GM12891 (cell line): ENCODE measurements at regions not wholly inside any gene's neighbourhood (a gene's known extent, or its start where the extent isn't known, plus 50 kb on each side); places are given as distances from the start of the nearest gene placed in this dataset.

Experiments
- POLR2AphosphoS5 ChIP-seq: IDR thresholded peaks from 2 replicates; pipeline ENCODE4 v1.6.1; 2011; ENCODE audit warnings: low read depth, low read length, control low read depth
- SPI1 ChIP-seq: IDR thresholded peaks from 2 replicates; pipeline ENCODE4 v1.6.1; 2011; ENCODE audit warnings: low read depth, low read length, control low read depth

GRCh38 chr6:93040375-93040774, 379.0 kb downstream of the EPHA7 start:
- TF ChIP-seq POLR2AphosphoS5 (no peak), SPI1 (no peak)
